GM19239 (cell line): ENCODE measurements at regions not wholly inside any gene's neighbourhood (a gene's known extent, or its start where the extent isn't known, plus 50 kb on each side); places are given as distances from the start of the nearest gene placed in this dataset.
A peak's percentile ranks its signal among the peaks of the same experiment; 100 is the strongest.

ENCODE experiments used
- DNase-seq: peaks from one replicate; pipeline ENCODE4 v3.0.0; 2011; ENCODE audit warnings: low spot score; ENCODE audit not compliant: insufficient read length
- FAIRE-seq: peaks from 2 replicates; lab custom pipeline; 2011; peaks lifted over from hg19 to GRCh38; lab: Jason Lieb, UNC

DNA sequence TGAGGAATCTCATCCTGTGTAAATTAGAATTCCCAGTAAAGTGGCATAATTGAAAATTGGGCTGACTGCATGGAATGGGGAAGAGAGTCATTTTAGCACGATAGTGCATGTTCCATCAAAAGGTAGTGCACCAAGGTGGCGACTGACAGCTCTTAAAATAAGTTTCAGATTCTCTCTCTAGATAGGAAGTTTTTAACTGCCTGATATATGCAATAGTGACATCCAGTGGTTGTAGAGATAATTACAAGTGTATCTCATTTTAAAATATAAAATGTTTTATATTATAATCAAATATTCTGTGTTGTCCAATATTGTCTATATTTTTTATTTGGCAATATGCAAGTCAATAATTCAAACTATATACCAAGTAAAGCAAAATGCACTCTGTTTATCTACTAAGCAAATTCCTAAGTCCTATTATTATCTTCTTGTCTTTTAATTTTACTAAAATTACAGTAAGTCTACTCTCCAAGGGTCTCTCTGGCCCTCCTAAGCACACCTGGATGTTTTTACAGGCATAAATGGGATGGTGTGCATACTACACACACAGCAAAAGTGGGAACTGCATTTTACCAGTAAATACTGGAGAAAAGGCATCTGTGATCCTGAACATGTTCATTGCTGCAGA, 397.7 kb upstream of the HNRNPA3 start:
- DNase-seq (peak; percentile 19), FAIRE-seq (peak; percentile 58)

GRCh38 chr2:176817061-176817565, 395.5 kb upstream of the HNRNPA3 start:
- FAIRE-seq (no peak), DNase-seq (no peak)

DNA sequence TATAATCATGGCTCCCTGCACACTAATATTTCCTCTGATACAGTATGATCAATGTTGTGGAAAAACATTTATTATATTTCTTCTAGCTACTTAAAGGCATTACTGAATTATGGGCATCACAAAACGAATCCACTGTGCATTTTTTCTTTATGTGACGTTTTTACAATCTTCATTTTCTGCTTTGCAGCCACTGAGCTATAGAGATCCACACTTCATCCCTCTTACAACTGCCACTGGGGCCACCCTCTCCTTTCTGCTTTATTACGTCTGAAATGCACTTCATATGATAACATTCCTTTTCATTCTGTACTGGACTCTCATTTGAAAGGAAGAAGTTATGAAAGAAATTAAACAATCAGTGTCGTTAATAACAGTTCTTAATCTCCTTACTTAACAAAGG, 394.5 kb upstream of the HNRNPA3 start:
- FAIRE-seq (no peak), DNase-seq (no peak)

GRCh38 chr2:176818617-176819016, 394.0 kb upstream of the HNRNPA3 start:
- no peak for DNase-seq
- no peak for FAIRE-seq

- DNase-seq: no peak
Observed at GRCh38 chr2:176819306-176819705, 393.3 kb upstream of the HNRNPA3 start.

DNA sequence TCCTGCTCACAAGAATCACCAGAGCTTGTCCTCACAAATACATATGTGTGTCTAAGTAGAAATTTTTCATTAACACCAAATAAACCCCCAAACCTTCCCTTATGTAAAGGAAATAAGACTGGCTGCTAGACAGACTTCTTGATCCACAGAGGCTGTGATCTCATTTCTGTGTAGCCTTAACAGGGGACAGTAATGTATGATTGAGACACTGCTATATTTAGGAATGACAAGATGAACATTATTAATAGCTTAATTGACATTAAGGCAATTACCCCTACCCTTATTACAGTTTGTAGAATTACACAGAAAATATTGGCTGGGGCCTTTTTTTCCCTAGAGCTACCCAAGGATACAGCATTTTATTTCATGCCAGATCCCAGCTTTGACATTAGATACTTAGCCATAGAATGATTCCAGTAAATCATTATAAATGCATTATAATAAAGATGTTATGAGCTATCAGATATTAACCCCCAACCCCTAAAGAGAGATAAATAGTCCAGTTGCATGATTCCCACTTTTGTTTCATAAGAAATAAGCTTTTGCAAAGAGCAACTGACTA, 392.1 kb upstream of the HNRNPA3 start:
- FAIRE-seq (no peak), DNase-seq (no peak)

More at GRCh38 chr2:176819306-176819705, 393.3 kb upstream of the HNRNPA3 start:
- no peak for FAIRE-seq

DNA sequence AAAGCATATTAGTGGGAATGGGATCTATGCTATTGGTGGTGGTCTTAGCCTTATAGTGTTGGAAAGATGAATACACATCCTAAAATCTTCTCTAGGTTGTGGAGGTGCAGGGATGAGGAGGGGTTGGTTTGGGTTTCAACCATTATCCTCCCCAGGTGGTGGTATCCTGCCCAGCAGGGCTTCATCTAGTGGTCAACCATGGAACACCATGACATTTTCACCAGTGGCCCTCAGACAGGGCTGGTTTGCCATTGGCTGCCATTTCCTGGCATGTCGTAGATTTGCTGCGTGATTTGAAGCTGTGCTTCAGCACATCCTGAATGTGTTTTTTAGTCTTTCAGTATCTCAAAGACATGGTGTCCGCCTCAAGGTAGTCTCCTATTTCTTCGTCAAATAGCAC, 391.2 kb upstream of the HNRNPA3 start:
- no peak for FAIRE-seq
- DNase-seq: no peak

GRCh38 chr2:176822060-176822459, 390.5 kb upstream of the HNRNPA3 start:
- no peak for FAIRE-seq
- DNase-seq: no peak

DNA sequence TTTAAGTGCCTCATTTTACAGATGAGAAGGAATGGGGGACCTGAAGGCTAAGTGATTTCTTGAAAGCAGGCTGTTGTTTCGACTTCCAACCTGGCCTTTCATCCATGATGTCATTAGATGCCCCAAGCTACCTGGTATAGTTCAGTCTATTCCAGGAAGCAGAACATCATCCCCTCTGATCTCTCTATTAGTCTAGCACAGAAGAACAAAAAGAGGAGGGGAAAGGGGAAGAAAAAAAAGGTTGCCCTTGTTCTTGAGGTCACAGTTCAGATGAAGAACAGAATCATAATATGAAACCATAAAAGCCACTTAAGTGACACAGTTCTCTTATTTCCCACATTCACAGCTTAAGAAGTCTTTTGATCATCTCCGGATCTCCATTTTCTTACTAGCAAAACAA, 386.2 kb upstream of the HNRNPA3 start:
- DNase-seq: no peak
- FAIRE-seq: no peak

DNA sequence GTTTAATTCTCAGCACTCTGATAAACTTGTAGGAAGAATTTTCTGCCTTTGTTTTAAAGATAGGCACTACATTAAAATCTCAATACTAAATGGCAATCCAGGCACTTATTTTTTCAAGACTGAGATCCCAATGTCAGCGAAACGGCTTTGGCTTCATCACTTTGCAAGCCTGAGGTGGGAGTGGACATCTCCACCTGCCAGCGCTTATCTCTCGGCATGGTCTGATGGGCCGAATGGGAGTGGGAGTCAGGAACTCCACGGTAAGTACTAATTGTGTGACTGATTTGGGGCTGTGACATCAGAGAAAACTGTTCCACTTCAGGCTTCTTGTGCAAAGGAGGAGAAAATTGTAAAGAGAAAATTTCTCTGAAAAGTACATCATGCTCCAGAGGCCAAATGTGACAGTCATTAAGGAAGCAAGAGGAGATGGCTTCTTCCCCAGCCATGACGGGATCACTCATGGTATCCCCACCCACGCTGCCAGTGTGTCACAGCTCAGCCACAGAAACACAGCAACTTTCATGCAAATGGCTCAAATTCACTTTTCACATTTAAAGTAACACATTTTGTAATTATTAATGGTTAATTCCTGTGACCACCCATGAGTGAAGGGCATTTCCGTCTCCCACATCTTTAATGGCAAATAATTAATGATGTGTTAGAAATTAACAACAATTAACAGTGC, 385.5 kb upstream of the HNRNPA3 start:
- DNase-seq (no peak), FAIRE-seq (no peak)

- FAIRE-seq: peak; percentile 23
- DNase-seq: no peak
Observed at GRCh38 chr2:176830362-176830761, 382.2 kb upstream of the HNRNPA3 start.

DNA sequence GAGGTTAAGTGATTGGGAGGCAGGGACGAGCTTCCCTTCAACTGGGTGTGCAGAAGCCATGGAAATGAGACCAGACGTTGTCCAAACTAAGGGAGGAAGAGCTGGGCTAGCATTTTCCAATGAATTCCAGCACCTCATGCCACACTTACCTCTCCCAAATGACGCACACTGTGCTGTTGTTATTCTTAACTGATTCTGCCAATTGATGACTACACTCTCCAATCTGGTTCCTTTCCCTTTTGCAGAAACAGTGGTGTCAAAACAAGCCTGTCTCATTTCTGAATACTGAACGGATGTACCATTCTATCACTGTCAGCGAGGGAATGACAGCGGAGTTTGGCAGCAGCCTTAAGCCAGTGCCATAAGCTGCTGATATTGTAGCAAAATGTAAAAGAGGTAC, 380.5 kb upstream of the HNRNPA3 start:
- DNase-seq (no peak), FAIRE-seq (no peak)

- no peak for FAIRE-seq
Observed at GRCh38 chr2:176833671-176834070, 378.9 kb upstream of the HNRNPA3 start.

DNA sequence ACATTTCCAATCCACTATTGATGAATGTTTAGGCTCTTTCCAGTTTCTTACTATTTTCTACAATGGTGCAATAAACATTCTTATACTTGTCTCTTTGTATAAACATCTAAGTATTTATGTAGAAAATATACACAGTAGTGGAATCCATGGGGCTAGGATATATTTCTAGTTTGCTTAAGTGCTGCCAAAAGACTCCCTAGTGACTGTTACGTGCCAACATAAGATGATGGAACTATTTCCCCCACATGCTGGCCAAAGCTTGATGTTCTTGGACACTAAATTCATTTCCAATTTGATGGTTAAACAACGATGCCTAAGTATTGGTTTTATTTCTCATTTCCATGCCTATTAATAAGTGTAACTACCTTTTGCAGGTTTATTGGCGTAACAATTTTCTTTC, 378.4 kb upstream of the HNRNPA3 start:
- FAIRE-seq: no peak
- no peak for DNase-seq

More at GRCh38 chr2:176833671-176834070, 378.9 kb upstream of the HNRNPA3 start:
- DNase-seq: no peak

DNA sequence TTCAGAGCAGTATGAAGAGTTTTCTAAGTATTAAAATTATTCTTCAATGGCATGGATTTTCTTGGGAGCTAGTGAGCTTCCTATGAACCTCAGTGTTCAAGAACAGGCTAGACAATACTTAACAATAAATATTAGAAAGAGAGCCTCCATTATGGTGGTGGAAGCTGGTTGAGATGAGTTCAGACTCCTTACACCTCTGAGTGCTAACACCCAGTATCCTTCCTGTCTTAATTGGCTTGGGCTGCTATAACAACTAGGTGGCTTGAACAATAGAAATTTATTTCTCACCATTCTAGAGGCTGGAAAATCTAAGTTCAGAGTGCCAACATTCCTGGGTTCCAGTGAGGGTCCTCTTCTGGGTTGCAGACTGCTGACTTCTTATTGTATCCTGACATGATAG, 369.4 kb upstream of the HNRNPA3 start:
- FAIRE-seq (no peak), DNase-seq (no peak)

GRCh38 chr2:176844461-176844860, 368.1 kb upstream of the HNRNPA3 start:
- no peak for DNase-seq
- no peak for FAIRE-seq

- FAIRE-seq (no peak), DNase-seq (no peak)
Observed at GRCh38 chr2:176845718-176846117, 366.9 kb upstream of the HNRNPA3 start.

GRCh38 chr2:176847575-176847974, 365.0 kb upstream of the HNRNPA3 start:
- DNase-seq: no peak
- FAIRE-seq: no peak

DNA sequence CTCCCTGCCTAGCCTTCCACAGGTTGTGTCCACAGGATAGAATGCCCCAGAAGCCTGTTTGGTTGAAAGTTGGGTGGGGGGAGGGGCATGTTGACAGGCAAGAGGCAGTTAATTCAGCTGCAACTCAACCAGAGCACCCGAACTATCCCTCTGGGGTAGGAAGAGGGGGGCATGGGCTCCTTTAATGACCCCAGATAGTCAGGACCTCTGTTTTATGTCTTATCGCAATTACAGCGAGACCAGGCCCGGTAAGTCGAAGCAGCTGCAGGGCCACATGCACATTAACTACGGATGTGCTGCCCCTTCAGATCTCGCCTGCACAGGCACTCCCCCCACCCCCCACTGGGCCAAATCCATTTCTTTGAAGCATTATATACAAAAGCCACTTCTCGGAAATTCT, 363.8 kb upstream of the HNRNPA3 start:
- FAIRE-seq (no peak), DNase-seq (no peak)

- FAIRE-seq (no peak), DNase-seq (no peak)
Observed at GRCh38 chr2:176851200-176851888, 361.2 kb upstream of the HNRNPA3 start.

- no peak for FAIRE-seq
- no peak for DNase-seq
Observed at GRCh38 chr2:176851889-176852483, 360.6 kb upstream of the HNRNPA3 start.
